ENCODE measurements at regions not wholly inside any gene's neighbourhood (a gene's known extent, or its start where the extent isn't known, plus 50 kb on each side); places are given as distances from the start of the nearest gene placed in this dataset.

DNA sequence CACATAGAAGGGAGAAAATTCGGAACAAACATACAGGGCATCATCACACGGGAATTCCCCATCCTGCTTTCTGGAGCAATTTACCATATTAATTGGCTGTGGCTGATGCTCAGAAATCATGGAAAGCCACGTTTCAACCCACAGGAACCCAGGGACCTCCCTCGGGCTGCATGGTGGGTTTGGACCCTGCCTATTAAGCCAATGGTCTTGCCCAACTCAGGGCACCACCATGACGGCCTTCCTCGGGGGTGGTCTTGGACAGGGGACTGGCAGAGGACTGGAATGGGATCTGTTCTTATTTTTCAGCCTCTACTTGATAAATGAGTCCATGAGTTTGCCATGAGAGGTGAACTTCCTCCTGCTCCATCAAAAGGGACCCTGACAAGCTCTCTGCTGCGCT, 374.0 kb downstream of the SHANK2 start:
- ATAC-seq, result no peak
- H3K27me3 ChIP-seq (ENCODE audit: insufficient read depth), result no peaks in the 10 kb centered on the region
- no peaks in the 10 kb centered on the region; the same call in 1 of the 2 replicates for H3K79me2 ChIP-seq (replicated peaks; ENCODE audit: insufficient read depth)
- H3K4me2 ChIP-seq, result no peak overlapping the region
- H3K4me1 Mint-ChIP-seq, result peaks cover 44% of the 10 kb centered on the region
- H2AFZ ChIP-seq, result no peak overlapping the region
- H3K9me2 ChIP-seq (ENCODE audit: insufficient read depth), result no peaks in the 10 kb centered on the region; the same call in 1 of the 2 replicates
- H3K36me3 Mint-ChIP-seq (ENCODE audit: low read depth), result no peaks in the 10 kb centered on the region; the same call in 2 of the 3 replicates
- H3K36me3 ChIP-seq (ENCODE audit: insufficient read depth), result no peaks in the 10 kb centered on the region
- peaks cover 10% of the 10 kb centered on the region for H3K27me3 Mint-ChIP-seq (ENCODE audit: insufficient read depth, low read depth, poor library complexity)
- H3K4me3 Mint-ChIP-seq, result no peak overlapping the region
- DNase-seq (ENCODE audit: low spot score), result no peak
- H3K4me3 ChIP-seq, result no peak overlapping the region
- no peaks in the 10 kb centered on the region for H3F3A ChIP-seq (replicated peaks; ENCODE audit: low read depth)
- TF ChIP-seq ZNF114 (CRISPR knock-in tag; IDR thresholded peaks at IDR 0.05), result no peak
- TF ChIP-seq EZH2phosphoT487 (IDR thresholded peaks at IDR 0.05; ENCODE audit: unreplicated experiment), result no peak
- TF ChIP-seq ZNF331 (CRISPR knock-in tag; IDR thresholded peaks at IDR 0.05; ENCODE audit: low read depth), result no peak
- TF ChIP-seq, protein P1, sequence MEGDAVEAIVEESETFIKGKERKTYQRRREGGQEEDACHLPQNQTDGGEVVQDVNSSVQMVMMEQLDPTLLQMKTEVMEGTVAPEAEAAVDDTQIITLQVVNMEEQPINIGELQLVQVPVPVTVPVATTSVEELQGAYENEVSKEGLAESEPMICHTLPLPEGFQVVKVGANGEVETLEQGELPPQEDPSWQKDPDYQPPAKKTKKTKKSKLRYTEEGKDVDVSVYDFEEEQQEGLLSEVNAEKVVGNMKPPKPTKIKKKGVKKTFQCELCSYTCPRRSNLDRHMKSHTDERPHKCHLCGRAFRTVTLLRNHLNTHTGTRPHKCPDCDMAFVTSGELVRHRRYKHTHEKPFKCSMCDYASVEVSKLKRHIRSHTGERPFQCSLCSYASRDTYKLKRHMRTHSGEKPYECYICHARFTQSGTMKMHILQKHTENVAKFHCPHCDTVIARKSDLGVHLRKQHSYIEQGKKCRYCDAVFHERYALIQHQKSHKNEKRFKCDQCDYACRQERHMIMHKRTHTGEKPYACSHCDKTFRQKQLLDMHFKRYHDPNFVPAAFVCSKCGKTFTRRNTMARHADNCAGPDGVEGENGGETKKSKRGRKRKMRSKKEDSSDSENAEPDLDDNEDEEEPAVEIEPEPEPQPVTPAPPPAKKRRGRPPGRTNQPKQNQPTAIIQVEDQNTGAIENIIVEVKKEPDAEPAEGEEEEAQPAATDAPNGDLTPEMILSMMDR (conservative IDR thresholded peaks at IDR 0.05; ENCODE audit: low read depth in 2 of 2), result no peak
- TF ChIP-seq, protein P2, sequence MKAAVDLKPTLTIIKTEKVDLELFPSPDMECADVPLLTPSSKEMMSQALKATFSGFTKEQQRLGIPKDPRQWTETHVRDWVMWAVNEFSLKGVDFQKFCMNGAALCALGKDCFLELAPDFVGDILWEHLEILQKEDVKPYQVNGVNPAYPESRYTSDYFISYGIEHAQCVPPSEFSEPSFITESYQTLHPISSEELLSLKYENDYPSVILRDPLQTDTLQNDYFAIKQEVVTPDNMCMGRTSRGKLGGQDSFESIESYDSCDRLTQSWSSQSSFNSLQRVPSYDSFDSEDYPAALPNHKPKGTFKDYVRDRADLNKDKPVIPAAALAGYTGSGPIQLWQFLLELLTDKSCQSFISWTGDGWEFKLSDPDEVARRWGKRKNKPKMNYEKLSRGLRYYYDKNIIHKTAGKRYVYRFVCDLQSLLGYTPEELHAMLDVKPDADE (IDR thresholded peaks at IDR 0.05), result no peak
- no peaks in the 10 kb centered on the region for H3K9me3 Mint-ChIP-seq
- H3K27ac ChIP-seq (ENCODE audit: low read depth), result no peak overlapping the region
- peaks cover 10% of the 10 kb centered on the region for H3K4me1 ChIP-seq (ENCODE audit: insufficient read depth)
- peaks cover 10% of the 10 kb centered on the region; the same call in 1 of the 2 replicates for H4K20me1 ChIP-seq (replicated peaks; ENCODE audit: insufficient read depth)
- H3K27ac Mint-ChIP-seq, result no peak overlapping the region

DNA sequence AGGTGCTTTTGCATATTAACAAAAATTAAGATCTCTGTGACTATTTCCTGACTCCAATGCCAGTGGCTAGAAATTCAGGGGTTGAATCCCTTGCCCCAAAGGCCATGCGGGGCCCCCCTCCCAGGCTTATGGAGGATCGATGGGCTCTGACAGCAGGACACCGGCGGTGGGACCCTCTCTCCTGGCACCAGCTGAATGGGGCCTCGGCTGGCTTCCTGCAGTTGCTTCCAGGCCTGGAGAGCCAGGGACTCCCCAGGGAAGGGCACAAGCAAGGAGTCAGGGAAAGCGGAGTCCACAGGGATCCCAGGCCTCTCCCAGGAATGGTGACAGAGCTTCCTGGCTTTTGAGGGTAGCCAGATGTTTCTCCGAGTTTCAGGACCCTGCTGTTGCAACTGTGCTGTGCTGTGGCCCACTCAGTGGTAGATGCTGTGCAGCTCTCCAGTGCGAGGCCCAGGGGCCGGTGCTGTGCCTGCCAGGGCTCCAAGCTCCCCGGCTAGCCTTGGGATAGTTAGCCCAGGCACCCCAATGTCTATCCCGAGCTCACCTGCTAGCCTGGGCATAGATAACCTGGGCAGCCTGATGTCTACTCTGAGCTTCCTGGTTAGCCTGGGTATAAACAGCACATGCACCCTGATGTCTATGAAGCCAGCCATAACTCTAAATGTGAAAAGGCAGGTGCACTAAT, 372.6 kb downstream of the SHANK2 start:
- no peak overlapping the region for H3K4me3 ChIP-seq
- H3F3A ChIP-seq (replicated peaks; ENCODE audit: low read depth), result no peaks in the 10 kb centered on the region
- H3K79me2 ChIP-seq (replicated peaks; ENCODE audit: insufficient read depth), result no peaks in the 10 kb centered on the region
- H3K9me2 ChIP-seq (ENCODE audit: insufficient read depth), result no peaks in the 10 kb centered on the region; the same call in 1 of the 2 replicates
- TF ChIP-seq ZNF114 (CRISPR knock-in tag; IDR thresholded peaks at IDR 0.05) (no peak), CREB1 (CRISPR knock-in tag; IDR thresholded peaks at IDR 0.05; ENCODE audit: low read depth) (no peak), ZNF331 (CRISPR knock-in tag; IDR thresholded peaks at IDR 0.05; ENCODE audit: low read depth) (no peak), NANOG (IDR thresholded peaks at IDR 0.05; ENCODE audit: borderline replicate concordance) (no peak)
- no peaks in the 10 kb centered on the region for H3K27me3 ChIP-seq (ENCODE audit: insufficient read depth)
- no peak overlapping the region for H3K27ac ChIP-seq (ENCODE audit: low read depth)
- Mint-ChIP-seq H3K27ac (no peak overlapping the region), H3K36me3 (ENCODE audit: low read depth) (no peaks in the 10 kb centered on the region; the same call in 2 of the 3 replicates), H3K9me3 (no peaks in the 10 kb centered on the region), H3K27me3 (ENCODE audit: insufficient read depth, low read depth, poor library complexity) (peaks cover 10% of the 10 kb centered on the region), H3K4me3 (no peak overlapping the region), H3K4me1 (peaks cover 33% of the 10 kb centered on the region)
- ATAC-seq, result no peak
- H4K20me1 ChIP-seq (replicated peaks; ENCODE audit: insufficient read depth), result peaks cover 3% of the 10 kb centered on the region; the same call in 1 of the 2 replicates
- H2AFZ ChIP-seq, result no peak overlapping the region
- no peaks in the 10 kb centered on the region for H3K36me3 ChIP-seq (ENCODE audit: insufficient read depth)
- no peak for DNase-seq (ENCODE audit: low spot score)
- H3K4me2 ChIP-seq, result no peak overlapping the region
- H3K4me1 ChIP-seq (ENCODE audit: insufficient read depth), result no peaks in the 10 kb centered on the region

All from GM23338 (cell line).